22Rv1 (cell line): ENCODE measurements at regions not wholly inside any gene's neighbourhood (a gene's known extent, or its start where the extent isn't known, plus 50 kb on each side); places are given as distances from the start of the nearest gene placed in this dataset.

ENCODE experiments used
- ZFX ChIP-seq: fragments of 450-650 bp; IDR thresholded peaks from 2 replicates; pipeline ENCODE4 v1.6.1; 2017; ENCODE audit warnings: antibody characterized with exemption, borderline replicate concordance
- TF ChIP-seq, protein P1 (sequence below): fragments of 450-650 bp; IDR thresholded peaks from 2 replicates; pipeline ENCODE4 v1.5.1; 2017; ENCODE audit warnings: mild to moderate bottlenecking

GRCh38 chr1:93740157-93740556 is 58.5 kb upstream of the BCAR3 start:
- TF ChIP-seq, protein P1, sequence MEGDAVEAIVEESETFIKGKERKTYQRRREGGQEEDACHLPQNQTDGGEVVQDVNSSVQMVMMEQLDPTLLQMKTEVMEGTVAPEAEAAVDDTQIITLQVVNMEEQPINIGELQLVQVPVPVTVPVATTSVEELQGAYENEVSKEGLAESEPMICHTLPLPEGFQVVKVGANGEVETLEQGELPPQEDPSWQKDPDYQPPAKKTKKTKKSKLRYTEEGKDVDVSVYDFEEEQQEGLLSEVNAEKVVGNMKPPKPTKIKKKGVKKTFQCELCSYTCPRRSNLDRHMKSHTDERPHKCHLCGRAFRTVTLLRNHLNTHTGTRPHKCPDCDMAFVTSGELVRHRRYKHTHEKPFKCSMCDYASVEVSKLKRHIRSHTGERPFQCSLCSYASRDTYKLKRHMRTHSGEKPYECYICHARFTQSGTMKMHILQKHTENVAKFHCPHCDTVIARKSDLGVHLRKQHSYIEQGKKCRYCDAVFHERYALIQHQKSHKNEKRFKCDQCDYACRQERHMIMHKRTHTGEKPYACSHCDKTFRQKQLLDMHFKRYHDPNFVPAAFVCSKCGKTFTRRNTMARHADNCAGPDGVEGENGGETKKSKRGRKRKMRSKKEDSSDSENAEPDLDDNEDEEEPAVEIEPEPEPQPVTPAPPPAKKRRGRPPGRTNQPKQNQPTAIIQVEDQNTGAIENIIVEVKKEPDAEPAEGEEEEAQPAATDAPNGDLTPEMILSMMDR: no peak
- no peak for TF ChIP-seq ZFX
